IMR-90 (cell line): ENCODE measurements at regions not wholly inside any gene's neighbourhood (a gene's known extent, or its start where the extent isn't known, plus 50 kb on each side); places are given as distances from the start of the nearest gene placed in this dataset.

Experiments
- ATAC-seq: fragments of 200-7000 bp; cut with Tn5 transposase; 2 replicates; pipeline ENCODE4 v1.9.1; 2020; ENCODE audit warnings: low read depth, mild to moderate bottlenecking, moderate library complexity
- BruUV-seq: library from RNA; stranded (reverse); fragments of 400-500 nt; replicated peaks from 2 replicates; lab custom pipeline; 2021; lab: Mats Ljungman, UMichigan
- CTCF ChIA-PET: fragments of 300-600 bp; formaldehyde crosslinking; extraction: SDS; loops from one replicate; lab custom pipeline; 2021; ENCODE audit warnings: antibody characterized with exemption; lab: Yijun Ruan, JAX
- POLR2A ChIA-PET: fragments of 300-600 bp; sonication (Branson Sonifier 250); formaldehyde crosslinking; loops from one replicate; lab custom pipeline; 2022; ENCODE audit warnings: antibody characterized with exemption; ENCODE audit not compliant: unreplicated experiment; lab: Charles Lee
- DNase-seq: peaks from one replicate; pipeline ENCODE4 v3.0.0; 2013
- H2AFZ ChIP-seq: replicated peaks from 2 replicates; pipeline ENCODE3; 2013; ENCODE audit warnings: low read length, mild to moderate bottlenecking; ENCODE audit not compliant: poor library complexity
- H2AK5ac ChIP-seq: 2 replicates; pipeline ENCODE4 v1.6.1; 2013; ENCODE audit warnings: low read depth, low read length, inconsistent platforms
- H2AK9ac ChIP-seq: replicated peaks from 2 replicates; pipeline ENCODE3; 2013; ENCODE audit warnings: mild to moderate bottlenecking, low read depth, low read length, moderate library complexity; ENCODE audit not compliant: poor library complexity
- H2BK120ac ChIP-seq: 2 replicates; pipeline ENCODE4 v1.6.1; 2013; ENCODE audit warnings: low read depth, low read length, inconsistent platforms
- H2BK15ac ChIP-seq: 3 replicates; pipeline ENCODE4 v1.6.1; 2013; ENCODE audit warnings: low read depth, low read length, inconsistent platforms
- H2BK20ac ChIP-seq: 2 replicates; pipeline ENCODE4 v1.6.1; 2013; ENCODE audit warnings: low read depth, mild to moderate bottlenecking, inconsistent platforms, low read length, moderate library complexity
- H2BK5ac ChIP-seq: 2 replicates; pipeline ENCODE4 v1.6.1; 2013; ENCODE audit warnings: mild to moderate bottlenecking, low read depth, low read length, inconsistent platforms; ENCODE audit not compliant: poor library complexity, severe bottlenecking
- H3K14ac ChIP-seq: replicated peaks from 2 replicates; pipeline ENCODE4 v1.6.1; 2013; ENCODE audit warnings: low read depth, low read length, inconsistent platforms
- H3K18ac ChIP-seq: 2 replicates; pipeline ENCODE4 v1.6.1; 2013; ENCODE audit warnings: low read depth, low read length, control low read depth
- H3K23ac ChIP-seq: 2 replicates; pipeline ENCODE4 v1.6.1; 2013; ENCODE audit warnings: low read depth, low read length, inconsistent platforms
- H3K27ac ChIP-seq: 2 replicates; pipeline ENCODE4 v1.5.1; 2013; ENCODE audit warnings: mild to moderate bottlenecking, control low read depth, low read length; ENCODE audit not compliant: insufficient read depth
- H3K27me3 ChIP-seq: 2 replicates; pipeline ENCODE4 v1.6.1; 2013; ENCODE audit warnings: low read length; ENCODE audit not compliant: control insufficient read depth, insufficient read depth
- H3K36me3 ChIP-seq: 2 replicates; pipeline ENCODE4 v1.6.1; 2013; ENCODE audit warnings: low read length, mixed read lengths; ENCODE audit not compliant: control insufficient read depth, insufficient read depth
- H3K4ac ChIP-seq: 2 replicates; pipeline ENCODE4 v1.6.1; 2013; ENCODE audit warnings: low read depth, low read length, inconsistent platforms
- H3K4me1 ChIP-seq: 2 replicates; pipeline ENCODE4 v1.6.1; 2013; ENCODE audit warnings: low read length, mixed read lengths; ENCODE audit not compliant: control insufficient read depth, insufficient read depth
- H3K4me2 ChIP-seq: 2 replicates; pipeline ENCODE4 v1.6.1; 2013; ENCODE audit warnings: low read depth, mild to moderate bottlenecking, control low read depth, low read length, moderate library complexity
- H3K4me3 ChIP-seq: 2 replicates; pipeline ENCODE4 v1.5.1; 2013; ENCODE audit warnings: low read depth, mild to moderate bottlenecking, control low read depth, low read length, moderate library complexity; ENCODE audit not compliant: insufficient read depth
- H3K56ac ChIP-seq: 2 replicates; pipeline ENCODE4 v1.6.1; 2013; ENCODE audit warnings: low read length, inconsistent platforms; ENCODE audit not compliant: insufficient read depth; ENCODE audit errors: extremely low read depth
- H3K79me1 ChIP-seq, 2 experiments: 2 replicates each; pipeline ENCODE4 v1.6.1; 2013; ENCODE audit warnings: low read length in 2 of 2, inconsistent platforms in 1 of 2, low read depth in 1 of 2
- H3K9ac ChIP-seq: 2 replicates; pipeline ENCODE4 v1.6.1; 2013; ENCODE audit warnings: low read depth, low read length, control low read depth
- H3K9me1 ChIP-seq: 2 replicates; pipeline ENCODE4 v1.6.1; 2013; ENCODE audit warnings: low read length, inconsistent platforms; ENCODE audit not compliant: insufficient read depth
- H3K9me3 ChIP-seq: 2 replicates; pipeline ENCODE4 v1.6.1; 2013; ENCODE audit warnings: low read length; ENCODE audit not compliant: control insufficient read depth, insufficient read depth
- H4K20me1 ChIP-seq: 2 replicates; pipeline ENCODE4 v1.6.1; 2013; ENCODE audit warnings: low read length, inconsistent platforms; ENCODE audit not compliant: insufficient read depth
- H4K5ac ChIP-seq: 2 replicates; pipeline ENCODE4 v1.6.1; 2013; ENCODE audit warnings: mild to moderate bottlenecking, low read depth, low read length, control low read depth
- H4K8ac ChIP-seq, 2 experiments: 2 replicates each; pipeline ENCODE4 v1.6.1; 2013; ENCODE audit warnings: low read depth in 2 of 2, low read length in 2 of 2, control low read depth in 1 of 2, inconsistent platforms in 1 of 2
- H4K91ac ChIP-seq: 2 replicates; pipeline ENCODE4 v1.6.1; 2013; ENCODE audit warnings: low read depth, low read length, inconsistent platforms; ENCODE audit not compliant: insufficient read depth
- BHLHE40 ChIP-seq: fragments of 150-350 bp; IDR thresholded peaks from 2 replicates; pipeline ENCODE4 v1.6.1; 2016; ENCODE audit warnings: mild to moderate bottlenecking, low read depth, low read length
- CEBPB ChIP-seq: IDR thresholded peaks from 2 replicates; pipeline ENCODE4 v1.6.1; 2012; ENCODE audit warnings: low read depth, low read length, improper control_type of control experiment
- CHD1 ChIP-seq: IDR thresholded peaks from 2 replicates; pipeline ENCODE4 v1.6.1; 2012; ENCODE audit warnings: low read depth, low read length, improper control_type of control experiment
- FOS ChIP-seq: fragments of 150-350 bp; IDR thresholded peaks from 2 replicates; pipeline ENCODE4 v1.6.1; 2016; ENCODE audit warnings: low read depth, low read length
- MAFK ChIP-seq: IDR thresholded peaks from 2 replicates; pipeline ENCODE4 v1.6.1; 2012; ENCODE audit warnings: low read depth, low read length, improper control_type of control experiment
- MAZ ChIP-seq: IDR thresholded peaks from 2 replicates; pipeline ENCODE4 v1.6.1; 2012; ENCODE audit warnings: low read depth, mild to moderate bottlenecking, low read length, improper control_type of control experiment, moderate library complexity, borderline replicate concordance
- MXI1 ChIP-seq: IDR thresholded peaks from 2 replicates; pipeline ENCODE4 v1.6.1; 2012; ENCODE audit warnings: low read depth, mild to moderate bottlenecking, low read length, moderate library complexity, borderline replicate concordance
- NFE2L2 ChIP-seq: fragments of 150-350 bp; IDR thresholded peaks from 2 replicates; pipeline ENCODE4 v1.6.1; 2016; ENCODE audit warnings: low read depth, mild to moderate bottlenecking, low read length
- POLR2A ChIP-seq: IDR thresholded peaks from 2 replicates; pipeline ENCODE4 v1.6.1; 2012; ENCODE audit warnings: mild to moderate bottlenecking, low read depth, low read length
- RAD21 ChIP-seq: IDR thresholded peaks from 2 replicates; pipeline ENCODE4 v1.6.1; 2012; ENCODE audit warnings: low read length, improper control_type of control experiment
- RCOR1 ChIP-seq: IDR thresholded peaks from 2 replicates; pipeline ENCODE4 v1.6.1; 2012; ENCODE audit warnings: mild to moderate bottlenecking, low read length, improper control_type of control experiment; ENCODE audit not compliant: insufficient replicate concordance
- RFX5 ChIP-seq: IDR thresholded peaks from 2 replicates; pipeline ENCODE4 v1.8.0; 2012; ENCODE audit warnings: low read depth, mild to moderate bottlenecking, low read length, moderate library complexity
- SMC3 ChIP-seq: fragments of 150-350 bp; IDR thresholded peaks from 2 replicates; pipeline ENCODE4 v1.6.1; 2016; ENCODE audit warnings: low read depth, mild to moderate bottlenecking, antibody characterized with exemption, low read length, moderate library complexity
- WGBS, 2 experiments: methylation state at CpG; one replicate each; pipeline versions ENCODE4 v1.1.5 to v1.1.7; 2013; ENCODE audit warnings: missing lambda C conversion rate in 2 of 2; ENCODE audit not compliant: insufficient read length in 1 of 2; ENCODE audit errors: extremely low coverage in 2 of 2; 5-methylcytosine and 5-hydroxymethylcytosine counted together
- dilution Hi-C: fragments of 300-500 bp; cut with HindIII; formaldehyde crosslinking; loops from one replicate; pipeline ENCODE4 v1.14.3; 2018; ENCODE audit warnings: low sequenced_read_pairs; ENCODE audit not compliant: unreplicated experiment
- in situ Hi-C: fragments of 300-500 bp; cut with MboI; formaldehyde crosslinking; loops from 3 replicates; pipeline ENCODE4 v1.14.3; 2019; ENCODE audit warnings: low sequenced_read_pairs, inconsistent platforms, mixed read lengths
- intact Hi-C: fragments of 100-400 bp; cut with micrococcal nuclease; formaldehyde crosslinking; loops from 2 replicates; pipeline ENCODE4 v1.10.0; 2022
- TF ChIP-seq, protein P1 (sequence below): fragments of 150-350 bp; IDR thresholded peaks from 2 replicates; pipeline ENCODE4 v1.6.1; 2016; ENCODE audit warnings: low read depth, mild to moderate bottlenecking, low read length, moderate library complexity, borderline replicate concordance
- TF ChIP-seq, protein P2 (sequence below): conservative IDR thresholded peaks from 2 replicates; pipeline ENCODE4 v1.5.1; 2012; ENCODE audit warnings: mild to moderate bottlenecking, low read depth, low read length, improper control_type of control experiment
- TF ChIP-seq, protein P3 (sequence below): fragments of 150-350 bp; IDR thresholded peaks from 2 replicates; pipeline ENCODE4 v1.6.1; 2017; ENCODE audit warnings: mild to moderate bottlenecking, antibody characterized with exemption, low read length, low read depth

DNA sequence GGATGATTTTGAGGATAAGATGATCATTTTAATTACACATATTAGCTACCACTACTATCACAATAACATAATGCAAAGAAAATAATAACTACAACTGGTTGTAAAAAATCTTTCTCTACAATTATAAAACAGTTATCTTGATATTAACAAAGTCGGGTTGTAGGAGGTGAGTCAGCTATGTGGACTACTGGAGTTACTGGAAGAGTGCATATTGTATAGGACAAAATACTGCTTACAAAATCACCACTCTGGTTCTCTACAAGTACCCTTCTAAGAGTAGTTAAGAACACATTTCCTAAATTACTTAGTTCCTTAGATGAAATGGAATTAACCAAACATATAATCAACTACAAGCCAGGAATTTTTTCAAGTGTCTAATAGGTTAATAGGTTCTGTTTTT lies 74.1 kb downstream of the HYCC1 start:
- in situ Hi-C loops: no loop called here
- no peak overlapping the region for H2AK9ac ChIP-seq
- H2BK20ac ChIP-seq: no peak overlapping the region
- H3K4ac ChIP-seq: no peak overlapping the region
- CTCF ChIA-PET: no interaction called here
- intact Hi-C loops: no loop called here
- H3K36me3 ChIP-seq: peaks cover 4% of the 10 kb centered on the region
- H3K27ac ChIP-seq: no peak overlapping the region
- H2BK15ac ChIP-seq: no peak overlapping the region
- WGBS, 2 experiments: no CpG with 5 or more reads among the region's 1 CpG
- no peak for TF ChIP-seq RAD21
- no peak for TF ChIP-seq POLR2A
- TF ChIP-seq BHLHE40: no peak
- no peak for TF ChIP-seq NFE2L2
- no peak for TF ChIP-seq MXI1
- no peak for TF ChIP-seq CHD1
- TF ChIP-seq SMC3: no peak
- TF ChIP-seq CEBPB: no peak
- TF ChIP-seq, protein P1, sequence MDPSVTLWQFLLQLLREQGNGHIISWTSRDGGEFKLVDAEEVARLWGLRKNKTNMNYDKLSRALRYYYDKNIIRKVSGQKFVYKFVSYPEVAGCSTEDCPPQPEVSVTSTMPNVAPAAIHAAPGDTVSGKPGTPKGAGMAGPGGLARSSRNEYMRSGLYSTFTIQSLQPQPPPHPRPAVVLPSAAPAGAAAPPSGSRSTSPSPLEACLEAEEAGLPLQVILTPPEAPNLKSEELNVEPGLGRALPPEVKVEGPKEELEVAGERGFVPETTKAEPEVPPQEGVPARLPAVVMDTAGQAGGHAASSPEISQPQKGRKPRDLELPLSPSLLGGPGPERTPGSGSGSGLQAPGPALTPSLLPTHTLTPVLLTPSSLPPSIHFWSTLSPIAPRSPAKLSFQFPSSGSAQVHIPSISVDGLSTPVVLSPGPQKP: no peak
- TF ChIP-seq, protein P2, sequence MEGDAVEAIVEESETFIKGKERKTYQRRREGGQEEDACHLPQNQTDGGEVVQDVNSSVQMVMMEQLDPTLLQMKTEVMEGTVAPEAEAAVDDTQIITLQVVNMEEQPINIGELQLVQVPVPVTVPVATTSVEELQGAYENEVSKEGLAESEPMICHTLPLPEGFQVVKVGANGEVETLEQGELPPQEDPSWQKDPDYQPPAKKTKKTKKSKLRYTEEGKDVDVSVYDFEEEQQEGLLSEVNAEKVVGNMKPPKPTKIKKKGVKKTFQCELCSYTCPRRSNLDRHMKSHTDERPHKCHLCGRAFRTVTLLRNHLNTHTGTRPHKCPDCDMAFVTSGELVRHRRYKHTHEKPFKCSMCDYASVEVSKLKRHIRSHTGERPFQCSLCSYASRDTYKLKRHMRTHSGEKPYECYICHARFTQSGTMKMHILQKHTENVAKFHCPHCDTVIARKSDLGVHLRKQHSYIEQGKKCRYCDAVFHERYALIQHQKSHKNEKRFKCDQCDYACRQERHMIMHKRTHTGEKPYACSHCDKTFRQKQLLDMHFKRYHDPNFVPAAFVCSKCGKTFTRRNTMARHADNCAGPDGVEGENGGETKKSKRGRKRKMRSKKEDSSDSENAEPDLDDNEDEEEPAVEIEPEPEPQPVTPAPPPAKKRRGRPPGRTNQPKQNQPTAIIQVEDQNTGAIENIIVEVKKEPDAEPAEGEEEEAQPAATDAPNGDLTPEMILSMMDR: no peak
- no peak for TF ChIP-seq FOS
- no peak for TF ChIP-seq RCOR1
- TF ChIP-seq MAZ: no peak
- TF ChIP-seq MAFK: no peak
- TF ChIP-seq, protein P3, sequence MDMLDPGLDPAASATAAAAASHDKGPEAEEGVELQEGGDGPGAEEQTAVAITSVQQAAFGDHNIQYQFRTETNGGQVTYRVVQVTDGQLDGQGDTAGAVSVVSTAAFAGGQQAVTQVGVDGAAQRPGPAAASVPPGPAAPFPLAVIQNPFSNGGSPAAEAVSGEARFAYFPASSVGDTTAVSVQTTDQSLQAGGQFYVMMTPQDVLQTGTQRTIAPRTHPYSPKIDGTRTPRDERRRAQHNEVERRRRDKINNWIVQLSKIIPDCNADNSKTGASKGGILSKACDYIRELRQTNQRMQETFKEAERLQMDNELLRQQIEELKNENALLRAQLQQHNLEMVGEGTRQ: no peak
- TF ChIP-seq RFX5: no peak
- no peak overlapping the region for H2BK120ac ChIP-seq
- ATAC-seq (no peak), DNase-seq (no peak)
- H4K8ac ChIP-seq: no peak overlapping the region
- no peak overlapping the region for H3K23ac ChIP-seq
- peaks cover 0 to 9% of the 10 kb centered on the region in 2 experiments; a peak in 2 of 4 replicates for H3K79me1 ChIP-seq
- POLR2A ChIA-PET: no interaction called here
- H3K27me3 ChIP-seq: no peaks in the 10 kb centered on the region
- dilution Hi-C loops: no loop called here
- no peak overlapping the region for H4K5ac ChIP-seq
- no peak overlapping the region for H2AFZ ChIP-seq
- H3K9me1 ChIP-seq: no peaks in the 10 kb centered on the region
- no peak overlapping the region for H3K4me2 ChIP-seq
- no peak overlapping the region for H3K4me3 ChIP-seq
- H3K18ac ChIP-seq: no peak overlapping the region
- H2AK5ac ChIP-seq: no peak overlapping the region
- peaks cover 5% of the 10 kb centered on the region for H3K4me1 ChIP-seq
- H3K14ac ChIP-seq: no peak overlapping the region
- H3K9me3 ChIP-seq: no peaks in the 10 kb centered on the region
- H2BK5ac ChIP-seq: no peak overlapping the region
- no TSS peak for BruUV-seq
- H4K20me1 ChIP-seq: no peaks in the 10 kb centered on the region; the same call in 1 of the 2 replicates
- H4K91ac ChIP-seq: no peak overlapping the region
- H3K56ac ChIP-seq: no peak overlapping the region
- H3K9ac ChIP-seq: no peak overlapping the region
